Ishikawa (cell line): ENCODE measurements at regions not wholly inside any gene's neighbourhood (a gene's known extent, or its start where the extent isn't known, plus 50 kb on each side); places are given as distances from the start of the nearest gene placed in this dataset.

Experiments used
- CEBPB ChIP-seq: IDR thresholded peaks from 2 replicates; pipeline ENCODE4 v1.6.1; 2012
- CREB1 ChIP-seq: IDR thresholded peaks from 2 replicates; pipeline ENCODE4 v1.6.1; 2012; ENCODE audit warnings: low read depth
- EGR1 ChIP-seq: IDR thresholded peaks from 2 replicates; pipeline ENCODE4 v1.6.1; 2012
- EP300 ChIP-seq: IDR thresholded peaks from 2 replicates; pipeline ENCODE4 v1.6.1; 2012; ENCODE audit warnings: borderline replicate concordance
- FOXM1 ChIP-seq: IDR thresholded peaks from 2 replicates; pipeline ENCODE4 v1.6.1; 2012; ENCODE audit warnings: low read depth, borderline replicate concordance
- NFIC ChIP-seq: IDR thresholded peaks from 2 replicates; pipeline ENCODE4 v1.6.1; 2012
- RAD21 ChIP-seq: IDR thresholded peaks from 2 replicates; pipeline ENCODE4 v1.6.1; 2012; ENCODE audit warnings: low read depth
- TAF1 ChIP-seq: IDR thresholded peaks from 2 replicates; pipeline ENCODE4 v1.6.1; 2012; ENCODE audit warnings: low read depth, mild to moderate bottlenecking
- TCF12 ChIP-seq: IDR thresholded peaks from 2 replicates; pipeline ENCODE4 v1.6.1; 2012; ENCODE audit warnings: low read depth
- TEAD4 ChIP-seq: IDR thresholded peaks from 2 replicates; pipeline ENCODE4 v1.6.1; 2012
- YY1 ChIP-seq: IDR thresholded peaks from 2 replicates; pipeline ENCODE4 v1.6.1; 2012; ENCODE audit warnings: low read depth
- ZBTB7A ChIP-seq: IDR thresholded peaks from 2 replicates; pipeline ENCODE4 v1.6.1; 2012; ENCODE audit warnings: low read depth
- TF ChIP-seq, protein P1 (sequence below): IDR thresholded peaks from 2 replicates; pipeline ENCODE4 v1.6.1; 2012; ENCODE audit warnings: low read depth, mild to moderate bottlenecking
- TF ChIP-seq, protein P2 (sequence below): IDR thresholded peaks from 2 replicates; pipeline ENCODE4 v1.6.1; 2012
- TF ChIP-seq, protein P3 (sequence below): IDR thresholded peaks from 2 replicates; pipeline ENCODE4 v1.6.1; 2012

DNA sequence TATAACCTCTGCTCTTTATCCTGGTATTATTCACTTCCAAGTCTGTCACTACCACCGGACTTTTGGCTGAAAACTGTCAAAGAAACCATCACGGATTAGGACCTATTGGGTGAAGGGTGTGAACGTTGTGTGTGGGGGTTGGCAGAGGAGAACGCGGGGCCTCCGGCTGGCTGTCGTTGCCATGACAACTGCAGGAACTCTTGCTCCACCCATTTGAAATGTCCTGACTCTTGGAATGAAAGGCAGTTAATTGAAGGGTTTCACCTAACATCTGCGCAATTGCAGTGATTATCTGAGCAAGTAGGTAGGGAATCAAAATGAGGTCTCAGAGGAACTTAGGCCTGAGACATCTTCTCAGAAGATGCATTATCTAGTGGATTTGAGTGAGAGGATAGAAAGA is 60.9 kb upstream of the CLMP start:
- TF ChIP-seq TAF1 (no peak), EP300 (no peak), ZBTB7A (no peak), TEAD4 (no peak), NFIC (no peak), YY1 (no peak), CEBPB (no peak), TCF12 (no peak), CREB1 (no peak), FOXM1 (no peak), EGR1 (no peak), RAD21 (no peak)
- TF ChIP-seq, protein P1, sequence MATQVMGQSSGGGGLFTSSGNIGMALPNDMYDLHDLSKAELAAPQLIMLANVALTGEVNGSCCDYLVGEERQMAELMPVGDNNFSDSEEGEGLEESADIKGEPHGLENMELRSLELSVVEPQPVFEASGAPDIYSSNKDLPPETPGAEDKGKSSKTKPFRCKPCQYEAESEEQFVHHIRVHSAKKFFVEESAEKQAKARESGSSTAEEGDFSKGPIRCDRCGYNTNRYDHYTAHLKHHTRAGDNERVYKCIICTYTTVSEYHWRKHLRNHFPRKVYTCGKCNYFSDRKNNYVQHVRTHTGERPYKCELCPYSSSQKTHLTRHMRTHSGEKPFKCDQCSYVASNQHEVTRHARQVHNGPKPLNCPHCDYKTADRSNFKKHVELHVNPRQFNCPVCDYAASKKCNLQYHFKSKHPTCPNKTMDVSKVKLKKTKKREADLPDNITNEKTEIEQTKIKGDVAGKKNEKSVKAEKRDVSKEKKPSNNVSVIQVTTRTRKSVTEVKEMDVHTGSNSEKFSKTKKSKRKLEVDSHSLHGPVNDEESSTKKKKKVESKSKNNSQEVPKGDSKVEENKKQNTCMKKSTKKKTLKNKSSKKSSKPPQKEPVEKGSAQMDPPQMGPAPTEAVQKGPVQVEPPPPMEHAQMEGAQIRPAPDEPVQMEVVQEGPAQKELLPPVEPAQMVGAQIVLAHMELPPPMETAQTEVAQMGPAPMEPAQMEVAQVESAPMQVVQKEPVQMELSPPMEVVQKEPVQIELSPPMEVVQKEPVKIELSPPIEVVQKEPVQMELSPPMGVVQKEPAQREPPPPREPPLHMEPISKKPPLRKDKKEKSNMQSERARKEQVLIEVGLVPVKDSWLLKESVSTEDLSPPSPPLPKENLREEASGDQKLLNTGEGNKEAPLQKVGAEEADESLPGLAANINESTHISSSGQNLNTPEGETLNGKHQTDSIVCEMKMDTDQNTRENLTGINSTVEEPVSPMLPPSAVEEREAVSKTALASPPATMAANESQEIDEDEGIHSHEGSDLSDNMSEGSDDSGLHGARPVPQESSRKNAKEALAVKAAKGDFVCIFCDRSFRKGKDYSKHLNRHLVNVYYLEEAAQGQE, result no peak
- TF ChIP-seq, protein P2, sequence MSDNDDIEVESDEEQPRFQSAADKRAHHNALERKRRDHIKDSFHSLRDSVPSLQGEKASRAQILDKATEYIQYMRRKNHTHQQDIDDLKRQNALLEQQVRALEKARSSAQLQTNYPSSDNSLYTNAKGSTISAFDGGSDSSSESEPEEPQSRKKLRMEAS, result no peak

DNA sequence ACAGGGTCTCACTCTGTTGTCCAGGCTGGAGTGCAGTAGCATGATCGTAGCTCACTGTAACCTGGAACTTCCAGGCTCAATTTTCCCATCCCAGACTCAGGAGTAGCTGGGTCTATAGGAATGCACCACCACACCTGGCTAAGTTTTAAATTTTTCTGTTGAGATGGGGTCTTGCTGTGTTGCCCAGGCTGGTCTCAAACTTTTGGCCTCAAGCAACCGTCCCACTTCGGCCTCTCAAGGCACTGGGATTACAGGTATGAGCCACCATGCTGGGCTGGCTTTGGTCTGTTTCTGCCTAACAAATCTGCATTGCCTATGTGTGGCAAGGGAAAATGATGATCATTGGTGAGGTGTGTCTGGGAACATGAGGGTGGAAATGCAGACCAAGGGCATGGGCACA is 59.3 kb upstream of the CLMP start:
- TF ChIP-seq NFIC (no peak), CREB1 (no peak), RAD21 (no peak), YY1 (no peak), TCF12 (no peak), EGR1 (no peak), FOXM1 (no peak), EP300 (no peak), CEBPB (no peak), ZBTB7A (no peak), TAF1 (no peak), TEAD4 (no peak)
- TF ChIP-seq, protein P2, result no peak
- TF ChIP-seq, protein P3, sequence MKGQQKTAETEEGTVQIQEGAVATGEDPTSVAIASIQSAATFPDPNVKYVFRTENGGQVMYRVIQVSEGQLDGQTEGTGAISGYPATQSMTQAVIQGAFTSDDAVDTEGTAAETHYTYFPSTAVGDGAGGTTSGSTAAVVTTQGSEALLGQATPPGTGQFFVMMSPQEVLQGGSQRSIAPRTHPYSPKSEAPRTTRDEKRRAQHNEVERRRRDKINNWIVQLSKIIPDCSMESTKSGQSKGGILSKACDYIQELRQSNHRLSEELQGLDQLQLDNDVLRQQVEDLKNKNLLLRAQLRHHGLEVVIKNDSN, result no peak
- TF ChIP-seq, protein P1, result no peak

DNA sequence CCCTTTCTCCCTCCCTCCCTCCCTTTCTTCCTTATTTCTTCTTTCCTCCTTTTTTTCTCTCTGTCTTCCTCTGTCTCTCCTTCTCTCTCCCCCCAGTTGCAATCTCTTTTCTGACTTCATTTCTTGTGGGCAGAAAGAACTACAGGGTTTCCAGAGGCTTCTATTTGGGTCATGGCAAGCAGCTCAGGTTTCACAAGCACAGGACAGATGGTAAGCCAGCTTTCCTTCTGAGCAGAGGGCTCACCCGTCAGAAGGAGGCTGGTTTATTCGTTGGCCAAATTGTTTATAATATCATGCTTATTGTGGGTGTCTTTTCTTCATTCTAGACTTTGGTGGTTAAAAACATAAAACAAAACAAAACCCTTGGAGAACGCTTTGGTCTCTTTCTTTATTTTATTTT is 58.9 kb upstream of the CLMP start:
- no peak for TF ChIP-seq YY1

DNA sequence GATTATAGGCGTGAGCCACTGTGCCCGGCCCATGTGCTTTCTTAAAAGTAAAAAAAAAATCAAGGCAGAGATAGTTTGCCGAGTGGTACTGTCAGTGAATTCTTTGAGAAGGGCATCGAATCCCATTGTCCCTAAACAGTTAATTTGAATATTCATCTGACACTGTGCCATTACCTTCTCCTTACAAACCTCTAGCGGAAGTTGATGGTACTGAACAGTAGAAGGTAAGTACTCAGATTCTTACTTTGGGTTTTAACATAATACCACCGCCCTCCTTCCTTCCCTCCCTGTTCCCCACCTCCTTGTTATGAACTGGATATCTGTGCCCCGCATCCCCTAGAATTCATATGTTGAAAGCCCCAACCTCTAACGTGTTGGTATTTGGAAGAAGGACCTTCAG is 58.2 kb upstream of the CLMP start:
- TF ChIP-seq NFIC (no peak), CEBPB (no peak), EP300 (no peak), TEAD4 (no peak), TAF1 (no peak), ZBTB7A (no peak), RAD21 (no peak), FOXM1 (no peak), YY1 (no peak), EGR1 (no peak), CREB1 (no peak), TCF12 (no peak)
- TF ChIP-seq, protein P1, result no peak
- TF ChIP-seq, protein P2, result no peak
- TF ChIP-seq, protein P3, result no peak
